SIG-M5 treated with dmso at 0.1 percent for 504 hours (cell line): ENCODE measurements at regions not wholly inside any gene's neighbourhood (a gene's known extent, or its start where the extent isn't known, plus 50 kb on each side); places are given as distances from the start of the nearest gene placed in this dataset.
"Not testable (repeated sequence)": the region's sequence is repeated elsewhere in the genome, so short reads cannot be mapped to it uniquely, and the experiment has no call there.

ENCODE experiments used
- DNase-seq: peaks from one replicate; lab custom pipeline; 2025; ENCODE audit not compliant: unreplicated experiment; lab: John Stamatoyannopoulos, UW

GRCh38 chr3:118675305-118675704, 359.3 kb downstream of the IGSF11 start:
- no peak for DNase-seq

DNA sequence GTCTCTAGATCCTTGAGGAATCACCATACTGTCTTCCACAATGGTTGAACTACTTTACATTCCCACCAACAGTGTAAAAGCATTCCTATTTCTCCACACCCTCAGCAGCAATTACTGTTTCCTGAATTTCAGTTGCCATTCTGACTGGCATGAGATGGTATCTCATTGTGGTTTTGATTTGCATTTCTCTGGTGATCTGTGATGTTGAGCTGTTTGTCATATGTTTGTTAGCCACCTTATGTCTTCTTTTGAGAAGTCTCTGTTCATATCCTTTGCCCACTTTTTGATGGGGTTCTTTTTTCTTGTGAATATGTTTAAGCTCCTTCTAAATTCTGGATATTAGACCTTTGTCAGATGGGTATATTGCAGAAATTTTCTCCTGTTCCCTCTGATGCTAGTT, 356.0 kb downstream of the IGSF11 start:
- DNase-seq: not testable (repeated sequence)

- DNase-seq: no peak
These were observed 351.7 kb downstream of the IGSF11 start for GRCh38 chr3:118682921-118683320.

DNA sequence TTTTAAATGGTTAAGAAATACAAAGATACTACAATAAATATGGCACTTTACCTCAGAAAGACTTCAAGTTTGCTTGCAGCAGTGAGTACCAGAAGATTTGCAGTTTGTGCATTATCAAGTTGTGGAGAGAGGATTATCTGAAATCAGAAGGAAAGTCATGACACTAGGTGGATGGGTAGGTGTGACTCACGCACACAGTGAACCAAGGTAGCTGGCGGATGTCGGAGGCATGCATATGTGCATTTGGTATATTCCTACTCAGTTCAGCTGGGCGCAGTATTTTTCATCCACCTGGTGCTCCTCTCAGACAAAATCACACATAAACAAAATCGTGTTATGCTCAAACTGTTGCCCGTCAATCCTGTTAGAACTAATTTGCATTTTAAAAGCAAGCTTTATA, 351.0 kb downstream of the IGSF11 start:
- no peak for DNase-seq

GRCh38 chr3:118688396-118688884, 346.2 kb downstream of the IGSF11 start:
- no peak for DNase-seq

GRCh38 chr3:118692416-118692815, 342.2 kb downstream of the IGSF11 start:
- no peak for DNase-seq

DNA sequence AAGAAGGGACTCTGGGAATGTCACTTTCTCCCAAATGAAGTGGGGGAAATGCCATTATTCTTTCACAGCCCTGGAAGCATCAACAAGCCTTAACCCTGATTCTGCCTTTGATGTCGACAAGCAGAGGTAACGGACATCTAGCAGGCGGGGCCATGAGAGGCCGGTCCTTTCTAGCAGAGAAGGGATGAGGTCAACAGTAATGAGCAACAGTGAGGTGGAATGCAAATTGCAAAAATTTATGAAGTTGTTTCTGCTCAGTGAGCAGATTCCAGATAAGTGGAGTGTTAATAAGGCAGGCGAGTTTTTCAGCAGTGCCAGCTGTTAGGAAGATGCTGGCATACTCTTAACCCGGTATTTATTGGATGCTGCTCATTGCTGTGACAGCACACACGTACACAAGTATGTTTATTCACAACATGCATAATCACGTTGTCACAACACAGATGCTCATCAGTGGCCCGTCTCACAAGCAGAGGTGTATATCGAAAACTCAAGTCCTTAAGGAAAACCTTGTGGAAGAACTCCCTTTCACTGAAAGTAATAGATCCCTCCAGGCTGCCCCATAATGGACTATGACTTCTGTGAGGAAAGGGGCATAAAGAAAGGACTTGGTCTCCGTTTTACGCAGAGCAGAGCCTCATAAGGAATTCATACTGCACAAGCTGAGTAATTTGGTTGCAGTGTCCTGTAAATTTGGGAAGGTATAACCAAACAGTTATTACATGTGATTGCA, 329.0 kb downstream of the IGSF11 start:
- no peak for DNase-seq

GRCh38 chr3:118707991-118708390, 326.7 kb downstream of the IGSF11 start:
- DNase-seq: no peak

DNA sequence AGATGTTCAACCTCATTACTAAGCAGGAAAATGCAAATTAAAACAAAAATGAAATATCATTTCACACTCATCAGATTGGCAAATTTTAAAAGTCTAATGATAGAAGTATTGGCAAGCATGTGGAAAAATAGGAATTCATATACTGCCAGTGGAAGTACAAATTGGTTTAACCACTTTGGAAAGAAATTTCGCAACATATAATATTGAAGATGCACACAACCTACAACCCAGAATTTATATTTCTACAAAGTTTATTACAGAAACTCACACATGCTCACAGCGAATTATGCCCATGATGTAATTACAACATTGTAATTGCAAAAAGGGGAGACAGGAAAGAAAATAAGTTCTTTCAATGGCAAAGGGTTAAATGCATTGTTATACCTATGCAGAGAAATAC, 324.1 kb downstream of the IGSF11 start:
- DNase-seq: no peak

DNA sequence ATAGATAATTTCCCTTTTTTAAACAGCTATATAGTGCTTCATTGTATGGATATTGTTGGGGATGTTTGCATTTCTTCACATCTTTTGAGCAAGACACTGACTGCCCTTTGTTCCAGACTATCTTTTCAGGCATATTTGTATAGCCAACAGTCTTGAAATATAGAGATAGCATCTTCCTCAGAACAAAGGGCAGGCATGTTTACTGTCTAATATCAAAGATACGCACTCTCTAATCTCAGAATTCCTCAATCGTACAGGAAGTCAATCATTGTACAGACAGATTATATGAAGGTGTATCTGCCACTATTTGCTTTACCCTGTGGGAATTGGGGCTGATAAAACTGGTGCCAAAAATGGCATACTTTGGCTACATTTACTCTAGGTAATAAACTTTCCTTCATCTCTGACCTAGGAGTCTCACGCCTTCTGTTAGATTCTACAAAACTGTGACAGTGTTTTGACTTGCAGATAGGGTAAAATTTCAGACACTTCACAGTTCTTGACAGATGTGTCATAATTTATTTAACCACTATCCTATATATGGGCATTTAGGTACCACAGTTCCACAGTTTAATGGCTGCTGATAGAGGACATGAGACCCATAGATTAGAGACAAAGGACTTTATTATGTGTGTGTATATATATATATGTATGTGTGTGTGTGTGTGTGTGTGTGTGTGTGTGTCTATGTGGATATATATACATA, 321.0 kb downstream of the IGSF11 start:
- DNase-seq: no peak

DNA sequence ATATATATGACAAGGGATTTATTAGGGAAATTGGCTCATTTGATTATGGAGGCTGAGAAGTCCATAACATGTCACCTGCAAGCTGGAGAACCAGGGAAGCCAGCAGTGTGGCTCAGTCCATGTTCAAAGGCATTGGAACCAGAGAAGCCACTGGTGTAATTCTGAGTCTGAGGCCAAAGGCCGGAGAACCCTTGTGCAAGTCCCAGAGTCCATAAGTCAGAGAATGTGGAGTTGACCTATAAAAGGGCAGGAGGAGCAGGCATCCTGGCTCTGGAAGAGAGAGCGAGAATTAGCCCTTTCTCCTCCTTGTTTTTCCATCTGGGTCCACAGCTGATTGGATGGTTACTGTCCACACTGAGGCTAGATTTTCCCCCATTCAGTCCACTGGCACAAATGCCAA, 319.8 kb downstream of the IGSF11 start:
- no peak for DNase-seq

DNA sequence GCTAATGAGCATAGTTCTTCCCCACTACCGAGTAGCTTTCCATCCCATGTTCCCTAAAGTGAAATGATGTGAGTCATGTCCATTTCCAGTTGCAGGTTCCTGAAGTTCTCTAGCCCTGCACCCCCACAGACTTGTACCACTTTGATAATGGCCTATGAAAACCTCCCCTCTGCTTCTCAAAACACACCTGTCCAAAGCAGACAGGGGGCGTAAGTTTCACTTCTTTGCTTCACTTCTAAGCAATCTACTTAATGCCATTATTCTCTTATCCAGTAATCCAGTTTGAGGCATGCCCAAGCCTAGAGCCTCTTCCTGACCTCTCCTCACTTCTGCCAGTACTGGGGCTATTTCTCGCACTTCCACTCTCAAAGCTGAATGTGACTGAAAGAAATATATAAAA, 305.1 kb downstream of the IGSF11 start:
- DNase-seq: no peak

GRCh38 chr3:118734664-118735063, 300.0 kb downstream of the IGSF11 start:
- no peak for DNase-seq

- DNase-seq: no peak
These were observed 298.5 kb downstream of the IGSF11 start for GRCh38 chr3:118736107-118736506.

GRCh38 chr3:118740722-118741290, 293.8 kb downstream of the IGSF11 start:
- no peak for DNase-seq

GRCh38 chr3:118742760-118743159, 291.9 kb downstream of the IGSF11 start:
- no peak for DNase-seq

DNA sequence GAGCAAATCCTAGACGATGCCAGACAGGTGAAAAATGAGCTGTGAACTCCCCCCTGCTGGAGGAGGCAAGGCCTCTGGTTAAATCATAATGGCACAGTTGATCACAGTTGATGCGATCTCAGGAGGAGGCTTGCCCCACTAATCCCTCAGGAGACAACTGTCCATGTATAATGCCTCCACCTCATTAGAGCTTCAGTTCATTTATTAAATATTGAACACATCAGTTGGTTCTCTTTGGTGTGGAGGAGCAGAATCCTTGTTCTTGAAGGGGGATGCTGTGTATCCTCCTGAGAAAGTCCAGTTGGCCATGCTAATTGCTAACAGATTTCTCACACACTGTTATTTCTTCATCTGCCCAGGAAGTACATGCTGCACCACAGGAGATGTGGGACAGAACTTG, 290.5 kb downstream of the IGSF11 start:
- DNase-seq: no peak

DNA sequence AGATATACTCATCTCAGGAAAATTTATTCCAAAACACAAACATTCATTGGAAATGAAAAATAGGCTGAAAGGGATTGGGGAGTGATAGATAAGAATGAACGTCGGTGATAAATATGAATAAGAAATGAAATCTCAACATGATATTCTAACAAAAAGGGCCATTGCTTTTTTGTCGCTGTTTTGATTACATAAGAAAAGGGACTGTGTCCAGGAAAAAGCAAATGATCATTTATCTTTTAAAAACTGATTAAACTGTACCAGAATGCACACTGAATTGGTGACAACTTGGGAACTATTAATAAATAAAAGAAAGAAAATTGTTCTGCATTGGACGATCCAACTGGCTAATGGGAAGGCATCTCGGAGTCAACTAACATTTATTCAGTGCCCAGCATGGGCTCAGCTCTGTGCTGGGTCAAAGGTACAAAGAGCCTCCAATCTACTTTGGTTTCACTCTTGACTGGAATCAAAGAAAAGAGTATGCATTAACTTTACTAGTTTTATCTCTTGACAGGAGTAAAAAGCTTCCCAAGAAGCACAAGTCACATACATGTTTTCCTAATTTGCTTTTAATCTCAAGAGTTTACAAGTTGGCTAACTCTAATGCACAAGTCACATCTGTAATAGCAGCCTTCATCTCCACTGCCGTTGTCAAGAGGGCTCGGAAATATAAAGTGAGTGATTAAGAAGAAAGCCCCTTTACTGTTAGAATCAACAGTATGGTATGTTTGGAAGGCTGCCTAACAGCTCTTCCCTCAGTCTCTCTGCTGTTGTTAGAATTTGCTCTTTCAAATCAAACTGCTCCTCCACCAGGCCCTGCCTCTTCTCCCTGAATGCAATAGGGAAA, 280.0 kb downstream of the IGSF11 start:
- DNase-seq: no peak

DNA sequence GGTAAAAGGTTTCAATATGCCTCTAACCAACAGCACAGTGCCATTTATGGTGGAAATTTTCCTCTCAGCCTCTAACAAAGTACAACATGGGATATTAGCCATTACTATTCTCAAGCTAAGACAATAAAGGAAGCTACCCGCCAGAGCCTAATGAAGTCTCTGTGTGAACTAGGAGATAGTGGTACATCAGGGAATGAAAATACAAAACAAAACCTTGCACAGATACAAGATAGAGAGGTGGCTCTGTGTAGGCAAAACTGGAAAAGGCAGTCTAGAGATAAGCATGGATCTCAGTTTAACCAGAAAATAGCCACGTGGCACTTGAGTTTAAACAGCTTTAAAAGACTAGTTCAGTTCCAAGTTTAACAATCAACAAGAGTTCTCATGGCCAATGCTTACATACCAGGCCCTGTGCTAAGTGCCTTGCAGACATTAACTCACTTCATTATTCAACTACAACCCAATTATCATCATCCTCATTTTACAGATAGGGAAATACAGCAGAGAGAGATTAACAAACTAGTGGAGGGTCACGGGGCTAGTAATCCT, 279.3 kb downstream of the IGSF11 start:
- no peak for DNase-seq

- DNase-seq: no peak
These were observed 273.9 kb downstream of the IGSF11 start for GRCh38 chr3:118760585-118761290.

- no peak for DNase-seq
These were observed 273.4 kb downstream of the IGSF11 start for GRCh38 chr3:118761291-118761606.
